ENCODE measurements at regions not wholly inside any gene's neighbourhood (a gene's known extent, or its start where the extent isn't known, plus 50 kb on each side); places are given as distances from the start of the nearest gene placed in this dataset.

DNA sequence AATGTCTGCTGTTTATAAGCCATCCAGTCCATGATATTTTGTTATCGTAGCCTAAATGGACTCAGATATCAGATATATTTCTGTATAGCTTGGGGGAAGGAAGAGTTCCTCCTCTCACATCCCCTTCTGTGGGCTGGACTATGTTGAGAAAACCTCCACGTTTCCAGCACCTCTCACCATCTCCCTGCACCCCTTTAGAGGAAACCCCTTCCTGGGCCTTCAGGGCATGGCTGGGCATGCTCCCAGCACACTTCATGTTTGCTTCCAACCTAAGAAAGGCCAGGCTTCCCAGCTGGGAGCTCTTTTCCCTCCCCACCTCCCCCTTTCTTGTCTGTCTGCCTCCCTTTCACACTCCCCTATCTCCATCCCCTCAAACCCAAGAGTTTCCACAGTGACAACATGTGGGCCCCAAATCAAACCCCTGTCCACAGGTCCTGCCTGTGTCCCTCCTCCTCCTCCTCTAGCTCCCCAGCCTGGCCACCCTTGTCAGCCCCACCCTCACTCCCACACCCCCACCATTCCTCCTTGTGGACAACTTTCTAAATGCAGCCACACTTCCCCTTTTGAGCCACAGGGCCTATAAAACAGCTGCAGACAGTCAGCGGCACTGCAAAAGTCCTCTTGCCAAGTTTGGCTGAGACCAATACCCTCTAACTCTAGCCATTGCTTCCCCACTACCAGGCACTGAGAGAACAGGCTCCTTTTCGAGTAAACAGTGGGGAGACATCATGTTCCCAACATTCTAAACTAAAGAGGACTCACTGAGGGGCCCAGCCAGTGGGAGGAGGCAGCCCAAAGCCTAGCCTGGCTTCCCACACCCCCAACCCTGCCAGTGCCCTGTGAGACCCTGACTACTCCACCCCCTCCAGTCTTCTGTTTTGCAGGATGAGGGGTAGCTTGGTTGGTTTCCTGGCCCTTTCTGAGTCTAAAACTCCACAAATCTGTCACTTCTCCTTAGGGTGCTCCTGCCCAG lies 120.5 kb downstream of the ZFP36L2 start:
- DNase-seq, result no peak

DNA sequence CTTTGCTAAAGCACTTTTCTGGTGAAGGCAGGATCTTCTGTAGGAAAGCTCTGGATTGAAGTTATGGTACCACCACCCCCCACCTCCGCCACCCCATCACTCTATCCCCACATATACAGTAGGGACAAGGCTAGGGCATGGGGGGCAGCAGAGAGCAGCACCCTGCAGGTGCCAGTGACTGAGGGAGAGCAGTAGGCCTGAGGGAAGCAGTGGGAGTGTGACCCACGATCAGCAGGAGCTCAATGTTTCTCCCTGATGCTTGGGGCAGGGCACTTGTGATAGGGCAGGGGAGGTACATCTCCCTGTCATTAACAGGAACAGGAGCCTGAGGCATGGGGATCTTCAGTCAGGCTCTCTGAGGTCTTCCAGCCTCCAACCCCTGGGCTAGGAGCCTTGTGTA lies 121.6 kb downstream of the ZFP36L2 start:
- no peak for DNase-seq

DNA sequence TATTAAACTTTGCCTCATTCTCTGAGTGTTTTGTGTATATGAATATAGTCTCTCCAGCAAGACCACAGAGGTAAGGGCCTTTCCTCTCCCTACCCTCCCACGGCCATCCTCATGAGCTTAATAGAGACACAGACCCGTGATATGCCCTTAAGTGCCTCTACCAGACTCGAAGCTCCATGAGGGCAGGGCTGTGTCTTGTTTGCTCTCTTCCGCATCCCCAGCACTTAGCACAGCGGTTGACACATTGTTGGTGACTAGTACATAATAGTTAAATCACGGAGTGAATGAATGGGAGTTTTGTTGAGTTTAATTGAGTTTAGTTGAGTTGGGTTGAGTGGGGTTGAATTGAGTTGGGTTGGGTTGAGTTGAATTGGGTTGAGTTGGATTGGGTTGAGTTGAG lies 122.3 kb downstream of the ZFP36L2 start:
- DNase-seq, result no peak

DNA sequence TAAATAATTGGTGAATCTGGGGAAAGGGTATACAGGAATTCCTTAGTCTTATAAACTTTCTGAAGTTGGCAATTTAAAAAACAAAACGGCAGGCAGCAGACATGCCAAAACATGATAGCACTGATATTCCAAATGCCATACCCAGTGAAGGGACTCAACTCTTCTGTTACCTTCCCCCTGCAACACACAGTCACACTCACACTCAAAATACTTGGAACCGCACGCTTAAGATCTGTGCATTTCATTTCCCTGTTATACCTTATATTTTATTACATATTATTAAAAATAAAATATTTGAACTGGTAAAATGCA lies 123.4 kb downstream of the ZFP36L2 start:
- no peak for DNase-seq

DNA sequence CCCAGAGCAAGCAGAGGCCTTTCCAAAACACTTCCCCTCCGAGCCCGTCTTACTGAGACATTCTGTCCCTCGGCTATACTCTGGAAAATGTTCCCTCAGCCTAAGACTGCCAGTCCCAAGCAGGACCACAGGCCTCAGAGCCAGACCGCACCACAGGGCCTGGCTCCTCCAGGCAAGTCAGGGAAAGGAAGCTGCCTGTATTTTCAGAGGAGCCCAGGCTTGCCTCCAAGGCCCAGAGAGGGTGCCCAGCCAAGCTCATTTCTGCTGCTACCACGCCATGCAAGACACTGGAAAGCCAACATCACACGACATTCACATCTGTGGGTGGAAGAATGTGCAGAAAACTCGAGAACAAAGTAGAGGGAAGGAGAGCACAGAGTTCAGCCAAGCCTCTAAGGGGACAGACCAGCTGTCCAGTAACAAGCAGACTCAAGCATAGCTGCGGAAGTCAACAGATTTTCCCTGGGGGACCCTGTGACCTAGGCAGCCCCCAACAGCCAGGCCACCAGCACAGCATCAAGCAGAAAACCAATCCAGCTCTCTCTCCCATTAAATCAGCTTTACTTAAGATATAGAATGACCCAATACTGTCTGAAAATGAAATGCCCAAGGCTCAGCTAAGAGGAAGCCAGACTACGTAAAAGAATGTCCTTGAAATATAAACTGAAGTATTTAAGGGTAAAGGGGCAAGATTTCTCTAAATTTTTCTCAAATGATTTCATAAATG lies 123.9 kb downstream of the ZFP36L2 start:
- no peak for DNase-seq

DNA sequence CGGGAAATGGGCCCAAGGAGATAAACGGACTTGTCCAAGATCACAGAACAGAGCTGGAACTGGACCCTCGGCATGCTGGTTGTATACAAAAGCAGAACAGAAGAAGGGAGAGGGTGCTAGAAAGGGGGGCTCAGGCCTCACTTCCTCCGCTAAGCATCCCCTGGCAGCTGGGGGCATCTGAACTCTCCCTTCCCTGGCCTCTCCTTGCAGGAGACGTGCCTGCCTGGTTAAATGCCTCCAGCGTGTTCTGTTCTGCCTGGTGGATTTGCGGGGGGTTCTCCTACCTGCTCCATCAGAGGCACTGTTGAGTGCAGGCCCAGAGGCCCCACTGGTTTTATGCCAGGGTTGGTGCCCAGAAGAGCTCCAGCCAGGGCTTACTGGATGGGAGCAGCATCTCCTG lies 124.7 kb downstream of the ZFP36L2 start:
- no peak for DNase-seq

DNA sequence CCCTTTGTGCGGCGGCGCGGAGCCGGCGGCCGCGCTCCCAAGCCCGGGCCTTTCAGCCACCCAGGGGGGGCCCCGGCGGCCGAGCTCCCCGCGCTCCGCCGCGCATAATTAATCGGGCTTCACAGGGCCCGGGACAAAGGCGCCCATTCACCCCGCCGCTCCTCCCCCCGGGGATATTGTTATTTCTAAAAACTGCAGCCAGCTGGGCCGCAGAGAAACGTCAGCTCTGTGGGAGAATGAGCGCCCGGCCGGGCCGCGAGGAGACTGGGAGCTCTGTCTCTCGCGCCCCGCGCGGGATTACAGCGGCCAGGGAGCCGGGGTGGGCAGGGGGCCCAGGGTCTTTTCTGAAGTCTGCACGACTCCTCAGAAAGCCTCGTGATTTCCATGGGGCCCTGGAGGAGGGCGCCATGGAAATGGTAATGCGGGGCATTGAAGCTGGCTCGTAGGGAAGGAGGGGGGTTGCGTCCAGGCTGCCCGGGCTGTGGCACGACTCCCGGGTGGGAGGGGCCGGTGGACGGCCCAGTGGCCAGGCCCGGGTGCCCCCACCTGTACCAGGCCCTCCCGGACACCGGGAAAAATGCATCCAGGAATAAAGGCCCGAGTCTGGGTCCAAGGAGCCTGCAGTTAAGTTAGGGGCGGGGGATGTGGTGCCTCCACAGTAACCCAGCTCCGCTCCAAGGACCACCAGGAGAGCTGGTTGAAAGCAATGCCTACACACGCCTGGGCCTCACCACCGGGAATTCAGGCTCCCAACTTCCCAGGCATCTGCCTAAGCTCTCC lies 125.3 kb downstream of the ZFP36L2 start:
- no peak for DNase-seq

DNA sequence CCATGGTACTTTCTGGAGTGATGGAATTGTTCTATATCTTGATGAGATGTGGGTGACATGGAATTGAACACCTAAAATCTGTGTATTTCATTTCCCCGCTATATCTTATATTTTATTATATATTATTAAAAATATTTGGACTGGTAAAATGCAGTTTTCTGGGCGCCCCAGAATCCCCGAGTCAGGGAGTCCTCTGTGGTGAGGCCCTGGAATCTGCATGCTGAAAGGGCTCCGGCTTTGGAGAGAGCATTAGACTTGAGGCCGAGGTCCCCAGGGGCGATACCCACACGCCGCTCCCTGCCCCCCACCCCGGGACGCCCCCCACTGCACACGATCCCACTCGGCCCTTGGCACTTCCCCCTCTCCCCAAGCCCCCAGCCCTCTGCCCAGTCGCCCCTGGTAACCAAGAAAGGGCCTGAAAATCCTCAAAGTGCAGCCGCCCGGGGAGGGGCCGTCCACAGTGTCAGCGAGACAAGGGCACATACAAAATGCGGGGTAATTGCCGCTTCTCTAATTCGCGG lies 126.0 kb downstream of the ZFP36L2 start:
- DNase-seq, result no peak

DNA sequence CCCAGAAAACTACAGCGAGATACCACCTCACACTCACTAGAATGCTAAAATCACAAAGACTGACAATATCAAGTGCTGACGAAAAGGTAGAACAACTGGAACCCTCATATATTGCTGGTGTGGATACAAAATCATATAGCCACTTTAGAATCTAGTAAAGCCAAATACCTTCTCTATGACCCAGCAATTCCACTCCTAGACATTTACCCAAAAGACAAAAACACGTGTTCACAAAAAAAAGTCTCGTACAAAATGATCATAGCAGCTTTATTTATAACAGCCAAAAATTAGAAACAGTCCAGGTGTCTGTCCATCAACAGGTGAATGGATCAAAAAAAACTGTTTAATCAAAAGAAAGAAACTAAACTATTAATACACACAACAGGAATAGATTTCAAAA lies 126.6 kb downstream of the ZFP36L2 start:
- no peak for DNase-seq

DNA sequence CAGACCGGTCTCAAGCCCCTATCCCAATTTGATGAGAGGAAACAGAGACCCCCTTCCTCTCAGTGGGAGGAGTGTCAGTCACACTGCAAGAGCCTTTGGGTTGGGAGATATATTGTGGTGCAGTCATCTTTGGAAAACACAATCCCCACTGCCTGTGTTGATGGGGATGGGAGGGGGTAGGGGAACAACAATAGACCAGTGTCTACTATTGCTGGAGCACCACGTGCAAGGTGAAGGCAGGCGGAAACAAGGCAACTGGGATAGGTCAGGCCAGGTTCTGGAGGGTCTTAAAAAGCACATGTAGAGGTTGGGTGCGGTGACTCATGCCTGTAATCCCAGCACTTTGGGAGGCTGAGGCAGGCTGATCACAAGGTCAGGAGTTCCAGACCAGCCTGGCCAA lies 127.9 kb downstream of the ZFP36L2 start:
- DNase-seq, result no peak

DNA sequence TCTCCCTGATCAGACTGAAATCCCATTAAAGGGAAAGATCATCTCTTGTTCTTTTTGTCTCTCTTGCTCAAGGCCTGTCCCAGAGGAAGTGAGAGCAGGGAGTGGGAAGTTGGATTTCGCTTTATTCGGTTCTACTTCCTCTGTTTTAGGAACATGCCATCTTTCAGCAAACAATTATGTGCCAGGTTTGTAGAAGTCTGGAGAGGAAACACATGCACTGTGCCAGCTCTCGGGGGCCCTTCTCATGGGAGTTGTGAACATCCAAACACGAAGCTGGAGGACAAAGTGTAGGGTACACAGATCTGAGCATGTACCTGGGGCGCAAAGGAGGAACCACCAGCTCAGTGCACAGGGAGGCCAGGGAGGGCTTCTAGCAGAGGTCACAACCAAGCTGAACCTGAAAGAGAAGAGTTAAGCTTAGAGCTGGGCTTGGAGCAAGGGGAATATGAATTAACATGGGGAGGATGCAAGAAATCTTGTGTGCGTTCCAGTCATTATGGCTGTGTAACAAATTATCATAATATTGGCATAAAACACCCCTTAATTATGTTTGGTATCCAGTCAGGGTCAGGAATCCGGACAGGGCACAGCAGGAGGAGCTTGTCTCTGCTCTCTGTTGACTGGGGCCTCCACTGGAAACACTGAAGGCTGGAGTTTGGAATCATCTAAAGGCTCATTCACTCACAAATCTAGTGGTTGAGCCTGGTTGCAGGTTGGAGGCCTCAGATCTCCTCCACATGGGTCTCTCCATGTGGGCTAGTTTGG lies 128.6 kb downstream of the ZFP36L2 start:
- no peak for DNase-seq

DNA sequence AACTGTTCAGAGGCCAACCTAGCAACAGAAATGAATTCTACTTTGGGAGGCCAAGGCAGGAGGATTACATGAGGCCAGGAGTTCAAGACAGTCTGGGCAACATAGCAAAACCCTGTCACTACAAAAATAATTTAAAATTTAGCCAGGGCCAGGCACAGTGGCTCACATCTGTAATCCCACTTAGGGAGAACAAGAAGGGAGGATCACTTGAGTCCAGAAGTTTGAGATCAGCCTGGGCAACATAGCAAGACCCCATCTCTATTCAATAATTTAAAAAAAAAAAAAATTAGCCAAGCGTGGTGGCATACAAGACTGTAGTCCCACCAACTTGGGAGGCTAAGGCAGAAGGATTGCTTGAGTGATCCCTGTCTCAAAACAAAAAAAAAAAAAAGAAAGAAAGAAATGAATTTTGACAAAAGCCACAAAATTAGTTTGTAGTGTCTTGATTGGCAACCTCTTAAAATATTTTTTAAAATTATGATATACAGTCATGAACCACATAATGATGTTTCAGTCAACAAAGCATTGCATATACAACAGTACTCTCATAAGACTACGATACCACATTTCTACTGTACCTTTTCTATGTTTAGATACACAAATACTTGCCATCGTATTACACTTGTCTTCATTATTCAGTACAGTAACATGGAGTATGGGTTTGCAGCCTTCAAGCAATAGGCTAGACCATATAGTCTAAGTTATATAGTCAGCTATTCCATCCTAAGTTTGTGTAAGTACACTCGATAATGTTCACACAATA lies 130.7 kb downstream of the ZFP36L2 start:
- no peak for DNase-seq

DNA sequence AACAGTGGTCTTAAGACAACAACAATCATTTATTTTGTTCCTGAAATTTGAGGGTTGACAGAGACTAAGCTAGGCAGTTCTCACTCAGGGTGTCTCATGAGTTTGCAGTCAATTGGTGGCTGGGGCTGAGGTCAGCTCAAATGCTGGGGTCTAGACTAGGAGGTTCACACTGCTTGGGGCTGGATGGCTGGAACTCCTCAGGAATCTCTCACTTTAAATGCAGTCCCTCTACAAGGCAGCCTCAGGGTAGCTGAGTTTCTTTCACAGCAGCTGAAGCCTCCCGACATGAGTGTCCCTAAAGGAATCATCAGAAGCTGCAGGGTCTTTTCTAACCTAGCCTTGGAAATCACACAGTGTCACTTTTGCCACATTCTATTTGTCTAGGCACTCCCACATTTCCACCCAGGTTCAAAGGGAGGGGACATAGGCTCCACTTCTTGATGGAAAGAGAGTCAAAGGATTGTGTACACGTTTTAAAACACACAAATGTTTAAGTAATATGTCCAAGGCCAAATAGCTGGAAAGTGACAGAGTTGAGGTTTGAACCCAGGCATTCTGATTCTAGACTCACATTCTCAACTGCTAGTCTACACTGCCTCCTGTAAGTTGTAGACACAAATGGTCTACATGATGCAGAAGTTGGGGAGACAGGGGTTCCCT lies 133.8 kb downstream of the ZFP36L2 start:
- DNase-seq, result no peak

DNA sequence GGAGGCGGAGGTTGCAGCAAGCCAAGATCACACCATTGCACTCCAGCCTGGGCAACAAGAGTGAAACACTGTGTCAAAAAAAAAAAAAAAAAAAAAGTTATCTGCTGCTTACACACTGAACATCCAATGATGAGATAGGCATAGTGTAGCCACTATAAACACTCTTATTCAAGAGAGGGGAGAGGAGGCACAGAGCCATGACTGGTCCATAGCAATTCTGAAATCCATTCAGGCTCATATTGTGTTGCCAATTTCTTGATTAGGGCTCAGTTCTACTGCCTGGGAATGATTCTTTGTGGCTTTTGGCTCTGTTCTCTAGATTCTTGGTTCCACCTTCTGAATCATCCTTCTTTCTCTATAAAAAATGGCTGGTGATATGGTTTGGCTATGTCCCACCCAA lies 136.1 kb downstream of the ZFP36L2 start:
- DNase-seq, result no peak

DNA sequence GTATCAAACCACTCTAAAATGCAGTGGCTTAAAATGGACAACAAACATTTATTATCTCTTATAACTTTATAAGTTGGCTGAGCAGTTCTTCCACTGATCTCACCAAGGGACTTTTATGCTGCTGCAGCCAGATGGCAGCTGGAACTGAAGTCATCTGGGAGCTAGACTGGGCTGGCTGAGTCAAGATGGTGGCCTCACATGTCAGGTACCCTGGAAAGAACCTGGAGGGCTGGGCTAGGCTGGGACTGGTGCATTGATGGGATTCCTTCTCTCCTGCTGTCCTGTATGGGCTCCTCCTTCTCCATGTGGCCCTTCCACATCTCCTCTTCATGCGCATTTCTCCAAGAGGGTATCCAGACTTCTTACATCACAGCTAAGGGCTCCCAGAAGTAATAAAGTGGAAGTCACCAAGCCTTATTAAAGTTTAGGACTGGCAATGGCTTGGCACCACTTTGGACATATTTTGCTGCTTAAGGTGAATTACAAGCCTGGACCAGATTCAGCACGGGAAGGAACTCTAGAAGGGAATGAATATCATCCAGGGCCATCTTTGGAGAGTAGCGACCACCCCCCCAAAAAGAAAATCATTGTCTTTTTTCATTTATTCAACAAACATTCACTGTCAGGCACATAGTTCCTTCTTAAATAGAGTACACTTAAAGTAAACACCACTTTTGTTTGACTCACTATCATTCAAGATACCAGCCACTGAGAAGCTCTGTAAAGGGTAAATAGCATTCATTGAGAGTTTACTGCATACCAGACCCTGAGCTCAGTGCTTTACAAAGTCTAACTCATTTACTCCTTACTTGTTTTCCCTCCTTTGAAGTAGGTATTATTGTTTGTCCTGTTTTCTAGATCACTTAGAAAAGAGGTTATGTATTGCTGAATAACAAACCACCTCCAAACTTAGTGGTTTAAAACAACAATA lies 138.0 kb downstream of the ZFP36L2 start:
- no peak for DNase-seq

DNA sequence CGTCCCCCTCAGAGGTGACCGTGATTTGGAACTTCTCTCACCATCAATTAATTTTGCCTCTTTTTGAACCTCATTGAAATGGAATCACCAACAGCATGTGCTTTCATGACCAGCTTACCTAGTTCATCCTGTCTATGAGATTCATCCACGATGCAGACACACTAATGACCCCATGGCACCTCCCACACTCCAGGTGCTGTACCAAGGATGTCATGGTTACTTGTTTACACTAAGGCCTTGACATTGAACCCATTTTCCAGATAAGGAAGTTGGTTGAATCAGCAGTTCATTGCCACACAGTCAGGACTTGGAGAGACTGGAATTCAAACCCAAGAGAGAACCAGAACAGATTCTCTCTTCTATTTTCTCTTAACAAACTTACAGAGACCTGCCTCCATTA lies 139.0 kb downstream of the ZFP36L2 start:
- no peak for DNase-seq

DNA sequence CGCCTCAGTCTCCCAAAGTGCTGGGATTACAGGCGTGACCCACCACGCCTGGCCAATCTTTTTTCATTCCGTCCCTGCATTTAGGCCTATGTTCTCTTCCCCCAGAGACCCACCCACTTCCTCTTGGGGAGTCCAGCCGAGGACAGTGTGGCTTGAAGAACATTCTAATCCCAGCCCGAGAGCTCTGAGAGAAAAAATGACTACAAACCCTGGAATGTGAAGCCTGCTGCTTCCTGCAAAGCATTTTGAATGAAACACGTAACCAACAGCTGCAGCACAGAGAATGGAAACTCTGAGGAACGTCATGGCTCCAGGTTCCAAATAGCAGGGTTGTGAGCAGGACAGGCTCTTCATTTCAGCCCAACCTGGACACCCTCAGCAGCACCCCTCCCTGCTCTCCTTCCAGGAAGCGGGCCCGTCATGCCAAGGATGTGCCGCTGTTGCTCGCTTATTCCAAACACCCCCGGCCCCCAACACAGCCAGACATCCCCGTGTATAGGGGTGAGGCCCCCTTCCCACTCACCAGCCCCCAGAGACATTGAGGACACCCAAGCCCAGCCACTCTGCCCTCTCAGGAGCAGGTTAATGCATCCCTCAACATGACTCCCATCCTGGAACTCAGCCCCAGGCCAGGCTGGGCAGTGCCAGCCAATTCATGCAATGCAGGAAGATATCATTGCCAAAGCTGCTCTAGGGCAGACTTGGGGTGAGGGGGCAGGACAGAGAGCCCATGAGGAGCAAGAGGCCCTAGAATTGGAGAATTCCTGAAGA lies 139.8 kb downstream of the ZFP36L2 start:
- DNase-seq, result peak; percentile 97

DNA sequence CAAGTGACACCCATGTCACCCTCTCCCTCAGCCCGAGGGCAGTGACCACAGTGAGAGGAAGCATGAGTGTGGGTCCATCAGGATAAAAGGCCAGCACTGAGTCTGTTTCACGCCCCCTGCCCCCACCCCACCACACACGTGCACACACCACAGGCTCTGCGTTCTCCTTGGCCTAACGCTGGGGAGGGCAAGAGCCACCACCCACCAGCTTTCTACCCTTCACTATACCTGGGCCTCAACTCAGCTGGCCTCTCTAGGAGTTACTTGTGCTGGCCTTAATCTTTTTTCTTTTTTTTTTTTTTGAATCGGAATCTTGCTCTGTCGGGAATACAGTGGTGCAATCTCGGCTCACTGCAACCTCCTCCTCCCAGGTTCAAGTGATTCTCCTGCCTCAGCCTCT lies 140.5 kb downstream of the ZFP36L2 start:
- DNase-seq, result no peak

DNA sequence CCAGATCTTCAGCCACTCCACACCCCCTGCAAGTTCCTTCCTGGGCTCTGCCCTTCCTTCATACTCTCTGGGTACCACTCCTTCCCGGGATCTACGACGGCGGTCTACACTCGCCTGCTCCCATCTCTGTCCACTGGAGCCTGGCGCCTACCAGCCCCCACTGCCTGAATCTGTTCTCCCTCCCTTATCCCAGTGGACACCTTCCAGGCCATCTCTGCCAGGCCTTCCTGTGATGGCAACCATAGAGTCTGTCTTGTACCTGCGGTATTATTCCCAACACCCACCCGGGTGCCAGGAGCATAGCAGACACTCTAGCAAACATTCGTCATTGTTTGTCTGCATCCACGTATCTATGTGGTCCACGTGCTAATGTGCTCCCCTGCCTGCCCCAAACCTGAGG lies 140.9 kb downstream of the ZFP36L2 start:
- DNase-seq, result no peak

Data from amniotic stem cell (primary cell).